ENCODE measurements at regions not wholly inside any gene's neighbourhood (a gene's known extent, or its start where the extent isn't known, plus 50 kb on each side); places are given as distances from the start of the nearest gene placed in this dataset.

- TF ChIP-seq, protein P1, sequence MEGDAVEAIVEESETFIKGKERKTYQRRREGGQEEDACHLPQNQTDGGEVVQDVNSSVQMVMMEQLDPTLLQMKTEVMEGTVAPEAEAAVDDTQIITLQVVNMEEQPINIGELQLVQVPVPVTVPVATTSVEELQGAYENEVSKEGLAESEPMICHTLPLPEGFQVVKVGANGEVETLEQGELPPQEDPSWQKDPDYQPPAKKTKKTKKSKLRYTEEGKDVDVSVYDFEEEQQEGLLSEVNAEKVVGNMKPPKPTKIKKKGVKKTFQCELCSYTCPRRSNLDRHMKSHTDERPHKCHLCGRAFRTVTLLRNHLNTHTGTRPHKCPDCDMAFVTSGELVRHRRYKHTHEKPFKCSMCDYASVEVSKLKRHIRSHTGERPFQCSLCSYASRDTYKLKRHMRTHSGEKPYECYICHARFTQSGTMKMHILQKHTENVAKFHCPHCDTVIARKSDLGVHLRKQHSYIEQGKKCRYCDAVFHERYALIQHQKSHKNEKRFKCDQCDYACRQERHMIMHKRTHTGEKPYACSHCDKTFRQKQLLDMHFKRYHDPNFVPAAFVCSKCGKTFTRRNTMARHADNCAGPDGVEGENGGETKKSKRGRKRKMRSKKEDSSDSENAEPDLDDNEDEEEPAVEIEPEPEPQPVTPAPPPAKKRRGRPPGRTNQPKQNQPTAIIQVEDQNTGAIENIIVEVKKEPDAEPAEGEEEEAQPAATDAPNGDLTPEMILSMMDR (IDR thresholded peaks at IDR 0.05), result no peak
- TF ChIP-seq POLR2A (IDR thresholded peaks at IDR 0.05), result no peak
Measured at GRCh38 chr10:78757344-78757925, 311.3 kb upstream of the ZMIZ1 start.

Measured in right lobe of liver (tissue), 4 donors.